ENCODE measurements at regions not wholly inside any gene's neighbourhood (a gene's known extent, or its start where the extent isn't known, plus 50 kb on each side); places are given as distances from the start of the nearest gene placed in this dataset.
"Not testable (repeated sequence)": the region's sequence is repeated elsewhere in the genome, so short reads cannot be mapped to it uniquely, and the experiment has no call there.

GRCh38 chr3:159380891-159381290, 579.0 kb downstream of the MFSD1 start:
- no peaks in the 10 kb centered on the region for H3K79me2 ChIP-seq (ENCODE audit: control insufficient read depth, low read length)
- H3K27me3 ChIP-seq (ENCODE audit: control insufficient read depth, low read length), result no peaks in the 10 kb centered on the region
- no peaks in the 10 kb centered on the region for H4K20me1 ChIP-seq (ENCODE audit: control insufficient read depth, insufficient read depth, low read depth, low read length)
- no peak overlapping the region for H3K27ac ChIP-seq (ENCODE audit: low read depth, low read length)
- no peak overlapping the region for H3K4me2 ChIP-seq (ENCODE audit: low read length)
- H3K4me1 ChIP-seq (ENCODE audit: control insufficient read depth, low read length), result no peaks in the 10 kb centered on the region
- no peak overlapping the region for H3K4me3 ChIP-seq (ENCODE audit: low read length)
- TF ChIP-seq EZH2phosphoT487 (IDR thresholded peaks at IDR 0.05; ENCODE audit: borderline replicate concordance, low read length), result no peak
- TF ChIP-seq, protein P1, sequence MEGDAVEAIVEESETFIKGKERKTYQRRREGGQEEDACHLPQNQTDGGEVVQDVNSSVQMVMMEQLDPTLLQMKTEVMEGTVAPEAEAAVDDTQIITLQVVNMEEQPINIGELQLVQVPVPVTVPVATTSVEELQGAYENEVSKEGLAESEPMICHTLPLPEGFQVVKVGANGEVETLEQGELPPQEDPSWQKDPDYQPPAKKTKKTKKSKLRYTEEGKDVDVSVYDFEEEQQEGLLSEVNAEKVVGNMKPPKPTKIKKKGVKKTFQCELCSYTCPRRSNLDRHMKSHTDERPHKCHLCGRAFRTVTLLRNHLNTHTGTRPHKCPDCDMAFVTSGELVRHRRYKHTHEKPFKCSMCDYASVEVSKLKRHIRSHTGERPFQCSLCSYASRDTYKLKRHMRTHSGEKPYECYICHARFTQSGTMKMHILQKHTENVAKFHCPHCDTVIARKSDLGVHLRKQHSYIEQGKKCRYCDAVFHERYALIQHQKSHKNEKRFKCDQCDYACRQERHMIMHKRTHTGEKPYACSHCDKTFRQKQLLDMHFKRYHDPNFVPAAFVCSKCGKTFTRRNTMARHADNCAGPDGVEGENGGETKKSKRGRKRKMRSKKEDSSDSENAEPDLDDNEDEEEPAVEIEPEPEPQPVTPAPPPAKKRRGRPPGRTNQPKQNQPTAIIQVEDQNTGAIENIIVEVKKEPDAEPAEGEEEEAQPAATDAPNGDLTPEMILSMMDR (IDR thresholded peaks at IDR 0.05; ENCODE audit: low read depth, low read length, poor library complexity, severe bottlenecking), result no peak
- no peaks in the 10 kb centered on the region for H3K36me3 ChIP-seq (ENCODE audit: control insufficient read depth, low read length)
- H3K9me2 ChIP-seq (replicated peaks; ENCODE audit: control insufficient read depth, low read length), result no peaks in the 10 kb centered on the region
- no peaks in the 10 kb centered on the region for H3K9me3 ChIP-seq (ENCODE audit: control insufficient read depth, insufficient read depth, low read length)
- H3F3A ChIP-seq (ENCODE audit: control insufficient read depth, insufficient read depth), result no peaks in the 10 kb centered on the region

DNA sequence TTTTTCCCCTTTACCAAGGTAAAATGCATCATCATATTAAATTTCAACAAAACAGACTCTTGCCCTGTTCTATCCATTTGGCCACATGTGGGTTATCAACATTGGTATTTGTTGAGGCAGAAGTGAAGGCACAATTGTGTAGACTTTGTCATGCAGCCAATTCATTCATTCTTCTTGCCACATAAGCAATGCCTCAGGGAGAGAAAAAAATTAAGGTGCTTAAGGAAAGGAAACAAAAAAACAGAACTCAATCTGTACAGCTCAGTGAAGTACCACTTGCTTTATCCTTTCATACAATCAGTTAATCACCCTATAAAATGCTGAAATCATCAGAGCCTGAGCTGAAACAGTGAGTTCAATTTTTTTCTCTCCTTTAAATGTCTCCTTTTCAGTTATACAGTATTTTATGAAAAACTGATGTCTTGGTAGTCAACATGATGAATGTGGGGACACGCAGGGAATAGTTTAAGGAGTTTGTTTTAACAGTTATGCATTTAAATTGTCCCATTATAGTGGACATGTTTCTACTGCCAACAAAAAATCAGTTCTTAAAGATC, 588.9 kb downstream of the MFSD1 start:
- H3K4me2 ChIP-seq (ENCODE audit: low read length), result no peak overlapping the region
- no peaks in the 10 kb centered on the region for H3K4me1 ChIP-seq (ENCODE audit: control insufficient read depth, low read length)
- no peaks in the 10 kb centered on the region for H3K36me3 ChIP-seq (ENCODE audit: control insufficient read depth, low read length)
- H3K9me2 ChIP-seq (replicated peaks; ENCODE audit: control insufficient read depth, low read length), result no peaks in the 10 kb centered on the region; the same call in 1 of the 2 replicates
- no peaks in the 10 kb centered on the region for H3K27me3 ChIP-seq (ENCODE audit: control insufficient read depth, low read length)
- H4K20me1 ChIP-seq (ENCODE audit: control insufficient read depth, insufficient read depth, low read depth, low read length), result no peaks in the 10 kb centered on the region
- no peak overlapping the region for H3K27ac ChIP-seq (ENCODE audit: low read depth, low read length)
- TF ChIP-seq, protein P1 (IDR thresholded peaks at IDR 0.05; ENCODE audit: low read depth, low read length, poor library complexity, severe bottlenecking), result no peak
- no peak for TF ChIP-seq EZH2phosphoT487 (IDR thresholded peaks at IDR 0.05; ENCODE audit: borderline replicate concordance, low read length)
- no peaks in the 10 kb centered on the region for H3K79me2 ChIP-seq (ENCODE audit: control insufficient read depth, low read length)
- no peaks in the 10 kb centered on the region for H3F3A ChIP-seq (ENCODE audit: control insufficient read depth, insufficient read depth)
- H3K9me3 ChIP-seq (ENCODE audit: control insufficient read depth, insufficient read depth, low read length), result no peaks in the 10 kb centered on the region
- H3K4me3 ChIP-seq (ENCODE audit: low read length), result no peak overlapping the region

- not testable (repeated sequence) for H3K4me3 ChIP-seq (ENCODE audit: low read length); H3K4me2 ChIP-seq (ENCODE audit: low read length); H3K27ac ChIP-seq (ENCODE audit: low read depth, low read length); H3K4me1 ChIP-seq (ENCODE audit: control insufficient read depth, low read length); H3K9me2 ChIP-seq (replicated peaks; ENCODE audit: control insufficient read depth, low read length); H3K27me3 ChIP-seq (ENCODE audit: control insufficient read depth, low read length); H3K36me3 ChIP-seq (ENCODE audit: control insufficient read depth, low read length); H4K20me1 ChIP-seq (ENCODE audit: control insufficient read depth, insufficient read depth, low read depth, low read length); H3K9me3 ChIP-seq (ENCODE audit: control insufficient read depth, insufficient read depth, low read length); H3F3A ChIP-seq (ENCODE audit: control insufficient read depth, insufficient read depth); H3K79me2 ChIP-seq (ENCODE audit: control insufficient read depth, low read length)
Observed at GRCh38 chr3:159397683-159398082, 591.0 kb upstream of the IL12A start.

GRCh38 chr3:159401069-159401468, 587.6 kb upstream of the IL12A start:
- no peak for TF ChIP-seq EZH2phosphoT487 (IDR thresholded peaks at IDR 0.05; ENCODE audit: borderline replicate concordance, low read length)
- TF ChIP-seq, protein P1 (IDR thresholded peaks at IDR 0.05; ENCODE audit: low read depth, low read length, poor library complexity, severe bottlenecking), result no peak
- Histone ChIP-seq H3F3A (ENCODE audit: control insufficient read depth, insufficient read depth) (no peaks in the 10 kb centered on the region), H3K4me1 (ENCODE audit: control insufficient read depth, low read length) (no peaks in the 10 kb centered on the region), H3K9me2 (replicated peaks; ENCODE audit: control insufficient read depth, low read length) (no peaks in the 10 kb centered on the region), H4K20me1 (ENCODE audit: control insufficient read depth, insufficient read depth, low read depth, low read length) (no peaks in the 10 kb centered on the region), H3K27me3 (ENCODE audit: control insufficient read depth, low read length) (no peaks in the 10 kb centered on the region), H3K4me2 (ENCODE audit: low read length) (no peak overlapping the region), H3K36me3 (ENCODE audit: control insufficient read depth, low read length) (no peaks in the 10 kb centered on the region), H3K9me3 (ENCODE audit: control insufficient read depth, insufficient read depth, low read length) (no peaks in the 10 kb centered on the region), H3K27ac (ENCODE audit: low read depth, low read length) (no peak overlapping the region), H3K79me2 (ENCODE audit: control insufficient read depth, low read length) (no peaks in the 10 kb centered on the region), H3K4me3 (ENCODE audit: low read length) (no peak overlapping the region)

DNA sequence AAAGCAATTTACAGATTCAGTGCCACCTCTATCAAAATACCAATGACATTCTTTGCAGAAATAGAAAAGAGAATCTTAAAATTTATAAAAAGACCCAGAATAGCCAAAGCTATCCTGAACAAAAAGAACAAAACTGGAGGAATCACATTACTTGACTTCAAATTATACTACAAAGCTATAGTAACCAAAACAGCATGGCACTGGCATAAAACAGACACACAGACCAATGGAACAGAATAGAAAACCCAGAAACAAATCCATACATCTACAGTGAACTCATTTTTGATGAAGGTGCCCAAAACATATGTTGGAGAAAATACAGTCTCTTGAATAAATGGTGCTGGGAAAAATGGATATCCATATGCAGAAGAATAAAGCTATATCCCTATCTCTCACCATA, 578.9 kb upstream of the IL12A start:
- H3K9me2 ChIP-seq (replicated peaks; ENCODE audit: control insufficient read depth, low read length); H3K79me2 ChIP-seq (ENCODE audit: control insufficient read depth, low read length): not testable (repeated sequence)

More for the DNA sequence above, 578.9 kb upstream of the IL12A start:
- H3K4me2 ChIP-seq (ENCODE audit: low read length); H3F3A ChIP-seq (ENCODE audit: control insufficient read depth, insufficient read depth); H4K20me1 ChIP-seq (ENCODE audit: control insufficient read depth, insufficient read depth, low read depth, low read length); H3K4me3 ChIP-seq (ENCODE audit: low read length); H3K4me1 ChIP-seq (ENCODE audit: control insufficient read depth, low read length); H3K36me3 ChIP-seq (ENCODE audit: control insufficient read depth, low read length); H3K27me3 ChIP-seq (ENCODE audit: control insufficient read depth, low read length); H3K9me3 ChIP-seq (ENCODE audit: control insufficient read depth, insufficient read depth, low read length); H3K27ac ChIP-seq (ENCODE audit: low read depth, low read length): not testable (repeated sequence)

Data from DOHH2 (cell line).